ENCODE measurements at regions not wholly inside any gene's neighbourhood (a gene's known extent, or its start where the extent isn't known, plus 50 kb on each side); places are given as distances from the start of the nearest gene placed in this dataset.

- Histone ChIP-seq H3K4me3 (ENCODE audit: low read depth, low read length, poor library complexity, severe bottlenecking) (no peak overlapping the region), H3K79me2 (ENCODE audit: insufficient read depth, low read length) (no peaks in the 10 kb centered on the region), H3K4me2 (ENCODE audit: low read length) (no peak overlapping the region), H2AFZ (ENCODE audit: low read length) (no peak overlapping the region), H3K9ac (ENCODE audit: low read length) (no peak overlapping the region), H3K9me3 (ENCODE audit: low read length) (no peaks in the 10 kb centered on the region), H3F3A (ENCODE audit: insufficient read depth, low read length) (no peaks in the 10 kb centered on the region), H4K20me1 (ENCODE audit: insufficient read depth, low read length) (no peaks in the 10 kb centered on the region), H3K27ac (ENCODE audit: low read depth, low read length, poor library complexity, severe bottlenecking) (no peak overlapping the region), H3K27me3 (ENCODE audit: insufficient read depth, low read length) (no peaks in the 10 kb centered on the region), H3K36me3 (ENCODE audit: insufficient read depth, low read length) (no peaks in the 10 kb centered on the region), H3K9me2 (ENCODE audit: low read depth, low read length) (no peaks in the 10 kb centered on the region), H3K4me1 (ENCODE audit: insufficient read depth, low read length, severe bottlenecking) (no peaks in the 10 kb centered on the region)
- TF ChIP-seq, protein P1, sequence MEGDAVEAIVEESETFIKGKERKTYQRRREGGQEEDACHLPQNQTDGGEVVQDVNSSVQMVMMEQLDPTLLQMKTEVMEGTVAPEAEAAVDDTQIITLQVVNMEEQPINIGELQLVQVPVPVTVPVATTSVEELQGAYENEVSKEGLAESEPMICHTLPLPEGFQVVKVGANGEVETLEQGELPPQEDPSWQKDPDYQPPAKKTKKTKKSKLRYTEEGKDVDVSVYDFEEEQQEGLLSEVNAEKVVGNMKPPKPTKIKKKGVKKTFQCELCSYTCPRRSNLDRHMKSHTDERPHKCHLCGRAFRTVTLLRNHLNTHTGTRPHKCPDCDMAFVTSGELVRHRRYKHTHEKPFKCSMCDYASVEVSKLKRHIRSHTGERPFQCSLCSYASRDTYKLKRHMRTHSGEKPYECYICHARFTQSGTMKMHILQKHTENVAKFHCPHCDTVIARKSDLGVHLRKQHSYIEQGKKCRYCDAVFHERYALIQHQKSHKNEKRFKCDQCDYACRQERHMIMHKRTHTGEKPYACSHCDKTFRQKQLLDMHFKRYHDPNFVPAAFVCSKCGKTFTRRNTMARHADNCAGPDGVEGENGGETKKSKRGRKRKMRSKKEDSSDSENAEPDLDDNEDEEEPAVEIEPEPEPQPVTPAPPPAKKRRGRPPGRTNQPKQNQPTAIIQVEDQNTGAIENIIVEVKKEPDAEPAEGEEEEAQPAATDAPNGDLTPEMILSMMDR (IDR thresholded peaks at IDR 0.05; ENCODE audit: low read length): no peak
Measured at GRCh38 chr3:88462230-88462629, 312.5 kb downstream of the C3orf38 start.

GRCh38 chr3:88467191-88467590 lies 317.4 kb downstream of the C3orf38 start:
- Histone ChIP-seq H2AFZ (ENCODE audit: low read length) (no peak overlapping the region), H3K79me2 (ENCODE audit: insufficient read depth, low read length) (no peaks in the 10 kb centered on the region), H3K9me3 (ENCODE audit: low read length) (no peaks in the 10 kb centered on the region), H3K4me2 (ENCODE audit: low read length) (no peak overlapping the region), H3K4me3 (ENCODE audit: low read depth, low read length, poor library complexity, severe bottlenecking) (no peak overlapping the region), H3F3A (ENCODE audit: insufficient read depth, low read length) (no peaks in the 10 kb centered on the region), H4K20me1 (ENCODE audit: insufficient read depth, low read length) (no peaks in the 10 kb centered on the region), H3K27me3 (ENCODE audit: insufficient read depth, low read length) (no peaks in the 10 kb centered on the region), H3K27ac (ENCODE audit: low read depth, low read length, poor library complexity, severe bottlenecking) (no peak overlapping the region), H3K9ac (ENCODE audit: low read length) (no peak overlapping the region), H3K36me3 (ENCODE audit: insufficient read depth, low read length) (no peaks in the 10 kb centered on the region), H3K9me2 (ENCODE audit: low read depth, low read length) (no peaks in the 10 kb centered on the region), H3K4me1 (ENCODE audit: insufficient read depth, low read length, severe bottlenecking) (no peaks in the 10 kb centered on the region)
- TF ChIP-seq, protein P1 (IDR thresholded peaks at IDR 0.05; ENCODE audit: low read length): no peak
- no peak for TF ChIP-seq EZH2 (IDR thresholded peaks at IDR 0.05; ENCODE audit: borderline replicate concordance, low read length)

GRCh38 chr3:88469216-88469615 lies 319.5 kb downstream of the C3orf38 start:
- no peaks in the 10 kb centered on the region for H4K20me1 ChIP-seq (ENCODE audit: insufficient read depth, low read length)
- no peaks in the 10 kb centered on the region for H3K9me3 ChIP-seq (ENCODE audit: low read length)
- no peaks in the 10 kb centered on the region for H3F3A ChIP-seq (ENCODE audit: insufficient read depth, low read length)
- H3K4me3 ChIP-seq (ENCODE audit: low read depth, low read length, poor library complexity, severe bottlenecking): no peak overlapping the region
- no peaks in the 10 kb centered on the region for H3K27me3 ChIP-seq (ENCODE audit: insufficient read depth, low read length)
- H3K79me2 ChIP-seq (ENCODE audit: insufficient read depth, low read length): no peaks in the 10 kb centered on the region
- no peaks in the 10 kb centered on the region for H3K4me1 ChIP-seq (ENCODE audit: insufficient read depth, low read length, severe bottlenecking)
- H3K9ac ChIP-seq (ENCODE audit: low read length): no peak overlapping the region
- H3K27ac ChIP-seq (ENCODE audit: low read depth, low read length, poor library complexity, severe bottlenecking): no peak overlapping the region
- no peak overlapping the region for H3K4me2 ChIP-seq (ENCODE audit: low read length)
- no peaks in the 10 kb centered on the region for H3K36me3 ChIP-seq (ENCODE audit: insufficient read depth, low read length)
- H3K9me2 ChIP-seq (ENCODE audit: low read depth, low read length): no peaks in the 10 kb centered on the region
- H2AFZ ChIP-seq (ENCODE audit: low read length): no peak overlapping the region
- TF ChIP-seq EZH2 (IDR thresholded peaks at IDR 0.05; ENCODE audit: borderline replicate concordance, low read length): no peak
- TF ChIP-seq, protein P1 (IDR thresholded peaks at IDR 0.05; ENCODE audit: low read length): no peak

Data from OCI-LY1 (cell line).